Breast epithelium (tissue), 4 donors: ENCODE measurements at regions not wholly inside any gene's neighbourhood (a gene's known extent, or its start where the extent isn't known, plus 50 kb on each side); places are given as distances from the start of the nearest gene placed in this dataset.

Experiments used
- DNase-seq, 2 donors: peaks; one replicate each; pipeline ENCODE4 v3.0.0-alpha.2; 2019; ENCODE audit warnings: low spot score in 2 of 2
- H3K27ac ChIP-seq, 2 donors: fragments of 200-600 bp; sonication (generic) in 1 of 2; one replicate each; pipeline ENCODE4 v1.5.1; 2016 to 2019; ENCODE audit warnings: mild to moderate bottlenecking in 1 of 2
- H3K27me3 ChIP-seq, 2 donors: fragments of 200-600 bp; sonication (generic) in 1 of 2; one replicate each; pipeline versions ENCODE4 v1.5.1 to v1.6.0; 2017 to 2019; ENCODE audit warnings: control low read depth in 1 of 2, mild to moderate bottlenecking in 1 of 2
- H3K36me3 ChIP-seq: fragments of 200-600 bp; one replicate; pipeline ENCODE4 v1.5.1; 2019
- H3K4me1 ChIP-seq, 2 donors: fragments of 200-600 bp; sonication (generic); one replicate each; pipeline ENCODE4 v1.5.1; 2016 to 2019; ENCODE audit warnings: control low read depth in 1 of 2
- H3K4me3 ChIP-seq, 3 donors: fragments of 200-600 bp; sonication (generic); 1 replicate in 2 of 3; 2 replicates in 1 of 3; pipeline ENCODE4 v1.5.1; 2016 to 2019; ENCODE audit warnings: mild to moderate bottlenecking in 3 of 3, moderate library complexity in 2 of 3
- H3K9me3 ChIP-seq, 2 donors: fragments of 200-600 bp; sonication (generic) in 1 of 2; one replicate each; pipeline ENCODE4 v1.5.1; 2016 to 2019; ENCODE audit warnings: control low read depth in 1 of 2
- POLR2A ChIP-seq: fragments of 450-650 bp; IDR thresholded peaks from one replicate; pipeline ENCODE4 v1.6.1; 2016; ENCODE audit warnings: antibody characterized with exemption, mild to moderate bottlenecking, moderate library complexity
- POLR2AphosphoS5 ChIP-seq, 3 donors: sonication (generic); formaldehyde crosslinking; IDR thresholded peaks; one replicate each; pipeline ENCODE4 v1.6.1; 2017; ENCODE audit warnings: antibody characterized with exemption in 3 of 3
- intact Hi-C: fragments of 100-400 bp; cut with DNase I; formaldehyde crosslinking; loops from one replicate; pipeline ENCODE4 v1.15.1; 2023; ENCODE audit warnings: low total_unique reads
- TF ChIP-seq, protein P1 (sequence below), 3 donors: fragments of 450-650 bp; IDR thresholded peaks; one replicate each; pipeline ENCODE4 v1.5.1; 2016 to 2017; ENCODE audit warnings: antibody characterized with exemption in 3 of 3, mild to moderate bottlenecking in 3 of 3, moderate library complexity in 3 of 3

DNA sequence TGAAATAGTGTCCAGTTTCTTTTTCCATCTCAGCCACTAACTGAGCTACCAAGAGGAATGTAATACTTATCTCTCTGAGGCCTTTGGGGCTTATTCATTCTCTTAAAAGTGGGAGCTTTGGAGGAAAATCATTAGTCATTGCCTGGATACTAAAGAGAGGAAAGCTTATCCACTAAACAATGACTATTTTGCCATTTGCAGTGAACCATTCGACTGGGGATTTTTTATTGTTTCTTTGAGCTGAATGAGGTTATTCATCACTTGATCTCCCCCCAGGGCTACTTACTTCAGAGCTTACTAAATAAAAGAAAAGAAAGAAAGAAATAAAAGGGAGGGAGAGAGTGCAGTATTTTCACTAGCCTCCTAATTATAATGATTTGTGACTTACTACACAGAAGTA lies 1329.5 kb upstream of the TENM3 start:
- H3K36me3 ChIP-seq = no peaks in the 10 kb centered on the region
- intact Hi-C loops = no loop called here
- H3K4me3 ChIP-seq = no peak overlapping the region
- TF ChIP-seq POLR2AphosphoS5 (IDR thresholded peaks at IDR 0.05) (no peak), POLR2A (no peak)
- TF ChIP-seq, protein P1, sequence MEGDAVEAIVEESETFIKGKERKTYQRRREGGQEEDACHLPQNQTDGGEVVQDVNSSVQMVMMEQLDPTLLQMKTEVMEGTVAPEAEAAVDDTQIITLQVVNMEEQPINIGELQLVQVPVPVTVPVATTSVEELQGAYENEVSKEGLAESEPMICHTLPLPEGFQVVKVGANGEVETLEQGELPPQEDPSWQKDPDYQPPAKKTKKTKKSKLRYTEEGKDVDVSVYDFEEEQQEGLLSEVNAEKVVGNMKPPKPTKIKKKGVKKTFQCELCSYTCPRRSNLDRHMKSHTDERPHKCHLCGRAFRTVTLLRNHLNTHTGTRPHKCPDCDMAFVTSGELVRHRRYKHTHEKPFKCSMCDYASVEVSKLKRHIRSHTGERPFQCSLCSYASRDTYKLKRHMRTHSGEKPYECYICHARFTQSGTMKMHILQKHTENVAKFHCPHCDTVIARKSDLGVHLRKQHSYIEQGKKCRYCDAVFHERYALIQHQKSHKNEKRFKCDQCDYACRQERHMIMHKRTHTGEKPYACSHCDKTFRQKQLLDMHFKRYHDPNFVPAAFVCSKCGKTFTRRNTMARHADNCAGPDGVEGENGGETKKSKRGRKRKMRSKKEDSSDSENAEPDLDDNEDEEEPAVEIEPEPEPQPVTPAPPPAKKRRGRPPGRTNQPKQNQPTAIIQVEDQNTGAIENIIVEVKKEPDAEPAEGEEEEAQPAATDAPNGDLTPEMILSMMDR (IDR thresholded peaks at IDR 0.05) = no peak
- H3K9me3 ChIP-seq = no peaks in the 10 kb centered on the region
- no peak for DNase-seq
- no peaks in the 10 kb centered on the region for H3K4me1 ChIP-seq
- no peaks in the 10 kb centered on the region for H3K27me3 ChIP-seq
- no peak overlapping the region for H3K27ac ChIP-seq

DNA sequence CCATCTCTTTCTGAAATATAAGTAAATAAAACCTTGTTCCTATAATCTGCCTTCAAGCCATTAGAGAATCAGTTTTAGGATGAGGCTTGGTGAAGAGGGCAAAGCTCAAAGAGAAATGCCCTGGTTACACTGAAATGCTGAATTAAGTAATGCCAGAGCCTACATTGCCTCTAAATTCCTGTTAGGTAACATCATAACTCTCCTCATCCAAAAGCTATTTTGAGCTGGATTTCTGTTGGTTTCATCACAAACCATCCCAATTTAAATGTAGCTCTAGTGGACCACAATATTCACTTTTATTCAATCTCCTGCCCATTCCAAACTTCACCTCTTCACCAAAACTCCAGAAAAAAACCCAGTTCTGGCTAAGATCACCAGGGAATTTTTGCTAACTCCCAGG lies 1319.7 kb upstream of the TENM3 start:
- TF ChIP-seq POLR2A (no peak), POLR2AphosphoS5 (IDR thresholded peaks at IDR 0.05) (no peak)
- TF ChIP-seq, protein P1 (IDR thresholded peaks at IDR 0.05) = no peak
- Histone ChIP-seq H3K9me3 (no peaks in the 10 kb centered on the region), H3K27me3 (no peaks in the 10 kb centered on the region), H3K36me3 (no peaks in the 10 kb centered on the region), H3K27ac (no peak overlapping the region), H3K4me3 (no peak overlapping the region), H3K4me1 (no peaks in the 10 kb centered on the region)
- intact Hi-C loops = no loop called here
- no peak for DNase-seq

DNA sequence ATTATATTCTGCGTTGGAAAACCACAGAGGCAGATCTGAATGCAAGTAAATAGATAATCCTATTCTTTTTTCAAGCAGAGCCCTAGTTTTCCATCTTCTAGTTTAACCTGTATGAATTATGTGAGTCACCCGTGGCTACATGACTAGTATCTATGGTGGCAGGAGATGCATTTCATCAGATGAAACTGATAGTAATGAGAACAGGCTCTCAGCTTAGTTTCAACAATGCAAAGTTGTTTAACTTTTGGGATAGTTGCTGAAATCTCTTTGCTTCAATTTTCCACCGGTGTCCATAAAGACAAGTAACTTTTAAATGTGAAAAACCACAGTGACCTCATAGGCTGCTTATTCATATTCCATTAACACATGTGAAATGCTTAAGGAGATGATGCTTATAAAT lies 1317.4 kb upstream of the TENM3 start:
- DNase-seq = no peak
- H3K27ac ChIP-seq = no peak overlapping the region
- H3K9me3 ChIP-seq = no peaks in the 10 kb centered on the region
- no peaks in the 10 kb centered on the region for H3K4me1 ChIP-seq
- H3K27me3 ChIP-seq = no peaks in the 10 kb centered on the region
- intact Hi-C loops = no loop called here
- H3K36me3 ChIP-seq = no peaks in the 10 kb centered on the region
- TF ChIP-seq POLR2A (no peak), POLR2AphosphoS5 (IDR thresholded peaks at IDR 0.05) (no peak)
- TF ChIP-seq, protein P1 (IDR thresholded peaks at IDR 0.05) = no peak
- H3K4me3 ChIP-seq = no peak overlapping the region

DNA sequence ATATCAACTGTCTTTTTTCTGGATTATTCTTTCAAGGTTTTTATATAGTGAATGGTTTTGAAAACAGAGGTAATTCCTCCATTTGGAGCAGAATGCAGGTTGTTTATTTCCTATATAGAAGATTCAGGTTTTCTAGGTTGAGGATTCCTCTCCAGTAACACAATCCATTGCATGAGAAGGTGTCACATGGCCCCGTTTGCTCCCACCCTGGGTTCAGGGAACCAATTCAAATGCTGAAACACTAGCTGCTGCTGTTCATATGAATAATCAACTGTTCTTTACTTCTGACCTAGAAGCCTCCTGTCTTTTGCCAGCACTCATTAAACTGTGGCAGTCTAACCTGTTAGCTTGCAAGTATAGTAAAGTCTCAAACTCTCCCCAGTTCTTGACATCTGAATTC lies 1316.9 kb upstream of the TENM3 start:
- Histone ChIP-seq H3K36me3 (no peaks in the 10 kb centered on the region), H3K4me3 (no peak overlapping the region), H3K27me3 (no peaks in the 10 kb centered on the region), H3K9me3 (no peaks in the 10 kb centered on the region), H3K27ac (no peak overlapping the region), H3K4me1 (no peaks in the 10 kb centered on the region)
- intact Hi-C loops = no loop called here
- no peak for TF ChIP-seq POLR2A
- no peak for DNase-seq

DNA sequence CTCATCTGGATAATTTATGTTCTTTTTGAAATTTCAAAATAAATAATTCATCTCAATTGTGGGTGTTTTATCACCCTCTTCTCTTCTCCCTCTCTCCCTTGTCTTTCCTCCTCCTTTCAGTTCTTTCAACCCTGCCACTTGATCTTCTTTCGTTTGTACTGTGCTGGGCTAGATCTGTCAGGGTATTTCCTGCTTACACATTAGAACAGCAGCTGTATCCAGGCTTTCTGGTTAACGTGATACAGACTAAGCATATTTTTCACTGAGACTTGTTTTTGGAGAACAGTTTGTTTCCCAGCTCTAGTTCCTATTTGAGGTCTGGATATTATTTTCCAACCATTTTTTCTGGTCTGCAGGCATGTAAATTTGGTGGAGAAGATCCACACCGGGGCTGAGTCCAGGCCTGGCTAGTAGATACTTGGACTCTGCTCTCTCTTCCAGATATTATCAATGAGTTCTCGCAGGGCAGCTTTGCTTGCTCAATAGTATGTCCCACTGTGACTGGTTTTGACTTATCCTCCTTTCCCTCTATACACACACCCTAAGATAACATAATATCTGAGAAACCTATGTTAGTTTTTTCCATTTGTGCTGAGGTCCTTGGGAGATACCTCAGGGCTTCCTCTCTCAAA lies 1310.7 kb upstream of the TENM3 start:
- intact Hi-C loops = no loop called here
- H3K9me3 ChIP-seq = no peaks in the 10 kb centered on the region
- no peak for DNase-seq
- H3K36me3 ChIP-seq = no peaks in the 10 kb centered on the region
- no peaks in the 10 kb centered on the region for H3K4me1 ChIP-seq
- H3K27ac ChIP-seq = no peak overlapping the region
- H3K27me3 ChIP-seq = no peaks in the 10 kb centered on the region
- TF ChIP-seq, protein P1 (IDR thresholded peaks at IDR 0.05) = no peak
- TF ChIP-seq POLR2A (no peak), POLR2AphosphoS5 (IDR thresholded peaks at IDR 0.05) (no peak)
- no peak overlapping the region for H3K4me3 ChIP-seq

DNA sequence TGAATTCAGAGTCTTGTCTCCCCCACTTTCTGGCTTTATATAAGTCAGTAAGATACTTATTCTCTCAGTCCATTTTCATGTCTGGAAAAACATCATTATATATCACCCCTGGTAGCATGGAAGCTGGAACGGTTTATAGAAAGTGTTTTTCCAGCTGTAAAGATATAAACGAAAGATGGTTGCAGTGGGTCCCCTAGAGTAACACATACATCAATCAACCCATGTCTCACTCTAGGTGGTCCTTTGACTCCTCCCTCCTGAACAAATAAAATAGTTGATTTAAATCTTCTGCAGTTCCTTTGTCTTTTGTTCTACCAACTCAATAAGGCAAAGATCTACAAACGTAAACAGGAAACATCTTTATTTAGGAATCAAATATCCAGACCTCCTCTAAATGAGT lies 1306.1 kb upstream of the TENM3 start:
- H3K36me3 ChIP-seq = no peaks in the 10 kb centered on the region
- no peaks in the 10 kb centered on the region for H3K27me3 ChIP-seq
- no peaks in the 10 kb centered on the region for H3K4me1 ChIP-seq
- H3K9me3 ChIP-seq = no peaks in the 10 kb centered on the region
- TF ChIP-seq, protein P1 (IDR thresholded peaks at IDR 0.05) = no peak
- TF ChIP-seq POLR2AphosphoS5 (IDR thresholded peaks at IDR 0.05) (no peak), POLR2A (no peak)
- intact Hi-C loops = no loop called here
- no peak for DNase-seq
- no peak overlapping the region for H3K27ac ChIP-seq
- H3K4me3 ChIP-seq = no peak overlapping the region
